A549 (cell line): ENCODE measurements at regions not wholly inside any gene's neighbourhood (a gene's known extent, or its start where the extent isn't known, plus 50 kb on each side); places are given as distances from the start of the nearest gene placed in this dataset.

Experiments
- CBX8 ChIP-seq: fragments of 200-600 bp; sonication (generic); IDR thresholded peaks from 2 replicates; pipeline ENCODE4 v1.6.1; 2016
- CHD2 ChIP-seq: fragments of 150-350 bp; IDR thresholded peaks from 2 replicates; pipeline ENCODE4 v1.6.1; 2014; ENCODE audit warnings: low read length; ENCODE audit not compliant: partially characterized antibody
- CTCF ChIP-seq: fragments of >200 bp; sonication (Bioruptor Twin); formaldehyde crosslinking; IDR thresholded peaks from 3 replicates; pipeline ENCODE4 v1.5.1; 2016
- FOSL2 ChIP-seq, 2 experiments: fragments of 450-650 bp in 1 of 2; fragments of >200 bp in 1 of 2; sonication (Bioruptor Twin) in 1 of 2; formaldehyde crosslinking; IDR thresholded peaks; 2 replicates each; pipeline versions ENCODE4 v1.5.0 to v1.6.1; 2016 to 2020; ENCODE audit warnings: mild to moderate bottlenecking in 1 of 2, moderate library complexity in 1 of 2
- HES2 ChIP-seq: fragments of >200 bp; sonication (Bioruptor Twin); formaldehyde crosslinking; IDR thresholded peaks from 2 replicates; pipeline ENCODE4 v1.6.1; 2016
- JUNB ChIP-seq: fragments of >200 bp; sonication (Bioruptor Twin); formaldehyde crosslinking; IDR thresholded peaks from 2 replicates; pipeline ENCODE4 v1.6.1; 2016
- MAFK ChIP-seq: fragments of 450-650 bp; IDR thresholded peaks from 2 replicates; pipeline ENCODE4 v1.6.1; 2014; ENCODE audit not compliant: partially characterized antibody
- PBX3 ChIP-seq: IDR thresholded peaks from 2 replicates; pipeline ENCODE4 v1.6.1; 2012
- POLR2A ChIP-seq: IDR thresholded peaks from 2 replicates; pipeline ENCODE4 v1.6.1; 2012; ENCODE audit warnings: mild to moderate bottlenecking, low read length
- RCOR1 ChIP-seq: fragments of 150-350 bp; IDR thresholded peaks from 2 replicates; pipeline ENCODE4 v1.6.1; 2014; ENCODE audit warnings: antibody characterized with exemption, low read length, low read depth
- RFX5 ChIP-seq: fragments of 450-650 bp; IDR thresholded peaks from 2 replicates; pipeline ENCODE4 v1.7.1; 2014; ENCODE audit warnings: antibody characterized with exemption, mild to moderate bottlenecking, moderate library complexity
- USF2 ChIP-seq: fragments of 450-650 bp; IDR thresholded peaks from 2 replicates; pipeline ENCODE4 v1.6.1; 2014; ENCODE audit warnings: antibody characterized with exemption
- ZFP36 ChIP-seq: fragments of 450-650 bp; IDR thresholded peaks from 2 replicates; pipeline ENCODE4 v1.6.1; 2014; ENCODE audit warnings: borderline replicate concordance; ENCODE audit not compliant: partially characterized antibody

- TF ChIP-seq CTCF (no peak), RFX5 (no peak), PBX3 (no peak), MAFK (peak; percentile 92), POLR2A (no peak), USF2 (no peak), JUNB (no peak), CHD2 (no peak), ZFP36 (no peak), FOSL2 (IDR thresholded peaks at IDR 0.05) (no peak), FOSL2 (CRISPR knock-in tag; IDR thresholded peaks at IDR 0.05) (no peak), RCOR1 (no peak), CBX8 (no peak), HES2 (no peak)
Observed at GRCh38 chr14:86423214-86423613, 893.3 kb downstream of the FLRT2 start.
